Hepatocyte (in vitro differentiated cells): ENCODE measurements at regions not wholly inside any gene's neighbourhood (a gene's known extent, or its start where the extent isn't known, plus 50 kb on each side); places are given as distances from the start of the nearest gene placed in this dataset.

Experiments
- DNase-seq: peaks from one replicate; pipeline ENCODE4 v3.0.0-alpha.2; 2016; ENCODE audit warnings: low spot score
- H2AFZ ChIP-seq: fragments of 200-600 bp; sonication (generic); 2 replicates; pipeline ENCODE4 v1.6.0; 2016; ENCODE audit warnings: antibody characterized with exemption, mild to moderate bottlenecking
- H3K27ac ChIP-seq: fragments of 200-600 bp; sonication (generic); 2 replicates; pipeline ENCODE4 v1.5.1; 2016; ENCODE audit warnings: mild to moderate bottlenecking
- H3K27me3 ChIP-seq: fragments of 200-600 bp; sonication (generic); 2 replicates; pipeline ENCODE4 v1.6.1; 2016
- H3K36me3 ChIP-seq: fragments of 200-600 bp; sonication (generic); replicated peaks from 2 replicates; pipeline ENCODE4 v1.5.1; 2016; ENCODE audit warnings: low read depth; ENCODE audit not compliant: insufficient read depth
- H3K4me1 ChIP-seq: fragments of 200-600 bp; sonication (generic); 2 replicates; pipeline ENCODE4 v1.5.1; 2016; ENCODE audit warnings: mild to moderate bottlenecking, moderate library complexity; ENCODE audit not compliant: insufficient read depth
- H3K4me2 ChIP-seq: fragments of 200-600 bp; sonication (generic); 2 replicates; pipeline ENCODE4 v1.6.0; 2016
- H3K4me3 ChIP-seq: fragments of 200-600 bp; sonication (generic); 2 replicates; pipeline ENCODE4 v1.5.1; 2016; ENCODE audit warnings: mild to moderate bottlenecking
- H3K79me2 ChIP-seq: fragments of 200-600 bp; sonication (generic); 2 replicates; pipeline ENCODE4 v1.6.0; 2017; ENCODE audit warnings: mild to moderate bottlenecking
- H3K9me2 ChIP-seq: fragments of 200-600 bp; sonication (generic); replicated peaks from 2 replicates; pipeline ENCODE4 v1.6.0; 2017; ENCODE audit warnings: mild to moderate bottlenecking; ENCODE audit not compliant: insufficient read depth
- H3K9me3 ChIP-seq: fragments of 200-600 bp; sonication (generic); 2 replicates; pipeline ENCODE4 v1.5.1; 2016; ENCODE audit warnings: low read depth, mild to moderate bottlenecking
- H4K20me1 ChIP-seq: fragments of 200-600 bp; sonication (generic); 2 replicates; pipeline ENCODE4 v1.6.0; 2016; ENCODE audit warnings: mild to moderate bottlenecking; ENCODE audit not compliant: insufficient read depth, poor library complexity, severe bottlenecking
- EZH2 ChIP-seq: fragments of 200-600 bp; sonication (generic); IDR thresholded peaks from 2 replicates; pipeline ENCODE4 v1.6.1; 2016; ENCODE audit warnings: antibody characterized with exemption, mild to moderate bottlenecking, borderline replicate concordance
- EZH2phosphoT487 ChIP-seq: fragments of 200-600 bp; sonication (generic); IDR thresholded peaks from one replicate; pipeline ENCODE4 v1.6.1; 2018; ENCODE audit warnings: antibody characterized with exemption, mild to moderate bottlenecking, low read depth, moderate library complexity; ENCODE audit not compliant: unreplicated experiment, severe bottlenecking
- WGBS: methylation state at CpG from one replicate; pipeline ENCODE4 v1.1.6; 2016; ENCODE audit warnings: low lambda C conversion rate; ENCODE audit errors: missing lambda C conversion rate; 5-methylcytosine and 5-hydroxymethylcytosine counted together
- TF ChIP-seq, protein P1 (sequence below): fragments of 200-600 bp; sonication (generic); IDR thresholded peaks from 2 replicates; pipeline ENCODE4 v1.5.1; 2016; ENCODE audit warnings: antibody characterized with exemption, mild to moderate bottlenecking; ENCODE audit not compliant: poor library complexity

DNA sequence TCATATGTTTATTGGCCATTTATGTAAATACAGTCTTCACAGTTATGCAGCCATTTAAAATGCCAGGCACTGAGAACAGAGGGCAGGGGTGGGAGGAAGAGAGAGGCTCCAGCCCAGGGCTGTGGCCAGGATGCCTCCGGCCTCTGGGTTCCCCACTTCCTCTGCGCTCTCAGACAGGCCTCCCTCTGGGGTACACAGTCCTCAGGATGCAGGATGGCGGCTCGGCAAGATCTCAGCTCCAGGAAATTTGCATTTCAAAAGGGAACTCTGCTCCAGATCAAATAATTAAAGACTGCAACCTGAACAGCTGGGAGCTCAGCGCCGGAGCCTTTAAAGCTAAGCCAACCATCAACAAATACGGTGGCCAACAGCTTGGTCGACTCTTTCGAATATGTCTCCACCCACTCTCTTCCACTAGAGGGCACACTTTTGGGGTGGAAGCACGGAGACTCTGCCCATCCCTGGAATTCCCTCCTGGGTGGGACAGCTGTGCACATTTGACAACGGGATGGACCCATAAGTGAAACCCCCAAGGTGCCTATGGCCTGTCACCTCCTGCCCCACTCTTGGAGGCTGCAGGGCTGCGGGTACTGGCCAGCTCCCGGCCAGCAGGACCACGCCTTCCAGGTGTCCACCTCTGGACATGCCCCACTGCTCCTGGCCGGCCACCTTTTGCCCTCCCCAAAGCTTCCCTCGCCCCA is 1044.7 kb downstream of the BRD1 start:
- H3K79me2 ChIP-seq, result no peaks in the 10 kb centered on the region
- H3K9me3 ChIP-seq, result no peaks in the 10 kb centered on the region
- no peaks in the 10 kb centered on the region for H3K27me3 ChIP-seq
- TF ChIP-seq EZH2, result no peak
- TF ChIP-seq, protein P1, sequence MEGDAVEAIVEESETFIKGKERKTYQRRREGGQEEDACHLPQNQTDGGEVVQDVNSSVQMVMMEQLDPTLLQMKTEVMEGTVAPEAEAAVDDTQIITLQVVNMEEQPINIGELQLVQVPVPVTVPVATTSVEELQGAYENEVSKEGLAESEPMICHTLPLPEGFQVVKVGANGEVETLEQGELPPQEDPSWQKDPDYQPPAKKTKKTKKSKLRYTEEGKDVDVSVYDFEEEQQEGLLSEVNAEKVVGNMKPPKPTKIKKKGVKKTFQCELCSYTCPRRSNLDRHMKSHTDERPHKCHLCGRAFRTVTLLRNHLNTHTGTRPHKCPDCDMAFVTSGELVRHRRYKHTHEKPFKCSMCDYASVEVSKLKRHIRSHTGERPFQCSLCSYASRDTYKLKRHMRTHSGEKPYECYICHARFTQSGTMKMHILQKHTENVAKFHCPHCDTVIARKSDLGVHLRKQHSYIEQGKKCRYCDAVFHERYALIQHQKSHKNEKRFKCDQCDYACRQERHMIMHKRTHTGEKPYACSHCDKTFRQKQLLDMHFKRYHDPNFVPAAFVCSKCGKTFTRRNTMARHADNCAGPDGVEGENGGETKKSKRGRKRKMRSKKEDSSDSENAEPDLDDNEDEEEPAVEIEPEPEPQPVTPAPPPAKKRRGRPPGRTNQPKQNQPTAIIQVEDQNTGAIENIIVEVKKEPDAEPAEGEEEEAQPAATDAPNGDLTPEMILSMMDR, result peak; percentile 23
- TF ChIP-seq EZH2phosphoT487, result no peak
- no peaks in the 10 kb centered on the region for H4K20me1 ChIP-seq
- H3K4me1 ChIP-seq, result peaks cover 5% of the 10 kb centered on the region
- H3K4me3 ChIP-seq, result no peak overlapping the region
- H2AFZ ChIP-seq, result no peak overlapping the region
- DNase-seq, result no peak
- H3K9me2 ChIP-seq, result no peaks in the 10 kb centered on the region
- WGBS, result 51% methylated on average over 16 of the region's 16 CpGs
- no peak overlapping the region for H3K4me2 ChIP-seq
- H3K36me3 ChIP-seq, result no peaks in the 10 kb centered on the region
- peak overlapping the region; percentile 21 for H3K27ac ChIP-seq

DNA sequence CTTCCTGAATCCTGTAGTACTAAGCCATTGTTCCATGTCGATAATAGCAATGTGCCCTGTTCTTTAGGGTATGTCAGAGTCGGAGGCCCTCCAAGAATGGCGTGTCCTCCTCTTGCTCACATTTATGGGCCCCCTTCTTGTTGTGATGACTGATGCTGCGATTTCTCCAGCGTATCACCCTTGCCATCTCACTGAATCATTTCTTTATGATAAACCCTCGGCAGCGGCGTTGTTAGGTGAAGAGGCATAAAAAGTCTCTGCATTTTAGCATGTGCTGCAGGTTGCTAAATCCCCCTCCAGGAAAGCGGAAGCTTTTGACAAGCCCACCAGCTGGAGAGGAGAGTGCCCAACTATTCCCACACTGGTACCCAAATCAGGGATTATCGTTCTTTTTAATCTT is 1045.3 kb downstream of the BRD1 start:
- no peak overlapping the region for H3K4me2 ChIP-seq
- peaks cover 5% of the 10 kb centered on the region for H3K4me1 ChIP-seq
- H2AFZ ChIP-seq, result no peak overlapping the region
- no peak for DNase-seq
- no peak overlapping the region for H3K27ac ChIP-seq
- no peaks in the 10 kb centered on the region for H3K27me3 ChIP-seq
- no peaks in the 10 kb centered on the region for H3K9me2 ChIP-seq
- 92% methylated on average over 10 of the region's 10 CpGs for WGBS
- H3K79me2 ChIP-seq, result no peaks in the 10 kb centered on the region
- H3K36me3 ChIP-seq, result no peaks in the 10 kb centered on the region
- TF ChIP-seq EZH2, result no peak
- H3K4me3 ChIP-seq, result no peak overlapping the region
- H4K20me1 ChIP-seq, result no peaks in the 10 kb centered on the region
- H3K9me3 ChIP-seq, result no peaks in the 10 kb centered on the region

DNA sequence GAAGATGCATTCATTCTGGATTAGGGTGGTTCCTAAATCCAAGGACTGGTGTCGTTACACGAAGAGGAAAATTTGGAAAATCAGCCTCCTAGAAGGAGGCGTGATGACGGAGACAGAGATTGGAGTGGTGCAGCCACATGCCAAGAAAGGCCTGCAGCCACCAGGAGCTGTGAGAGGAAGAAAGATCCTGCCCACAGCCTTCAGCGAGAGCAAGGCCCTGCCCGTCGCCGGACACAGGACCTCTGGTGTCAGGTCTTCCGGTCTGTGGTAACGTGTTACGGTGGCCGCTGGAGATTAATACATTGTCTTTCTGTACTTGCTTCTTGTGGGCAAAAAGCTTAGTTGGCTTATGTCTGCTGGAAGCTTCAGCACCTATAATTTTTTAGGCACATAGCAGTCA is 1045.8 kb downstream of the BRD1 start:
- DNase-seq, result no peak
- Histone ChIP-seq H3K4me2 (no peak overlapping the region), H4K20me1 (no peaks in the 10 kb centered on the region), H3K27ac (no peak overlapping the region), H3K9me2 (no peaks in the 10 kb centered on the region), H3K27me3 (no peaks in the 10 kb centered on the region), H3K36me3 (no peaks in the 10 kb centered on the region), H3K4me3 (no peak overlapping the region), H2AFZ (no peak overlapping the region), H3K79me2 (no peaks in the 10 kb centered on the region), H3K4me1 (peaks cover 5% of the 10 kb centered on the region), H3K9me3 (no peaks in the 10 kb centered on the region)
- 96% methylated on average over 12 of the region's 12 CpGs for WGBS
- TF ChIP-seq EZH2, result no peak
- no peak for TF ChIP-seq EZH2phosphoT487
- TF ChIP-seq, protein P1, result no peak

DNA sequence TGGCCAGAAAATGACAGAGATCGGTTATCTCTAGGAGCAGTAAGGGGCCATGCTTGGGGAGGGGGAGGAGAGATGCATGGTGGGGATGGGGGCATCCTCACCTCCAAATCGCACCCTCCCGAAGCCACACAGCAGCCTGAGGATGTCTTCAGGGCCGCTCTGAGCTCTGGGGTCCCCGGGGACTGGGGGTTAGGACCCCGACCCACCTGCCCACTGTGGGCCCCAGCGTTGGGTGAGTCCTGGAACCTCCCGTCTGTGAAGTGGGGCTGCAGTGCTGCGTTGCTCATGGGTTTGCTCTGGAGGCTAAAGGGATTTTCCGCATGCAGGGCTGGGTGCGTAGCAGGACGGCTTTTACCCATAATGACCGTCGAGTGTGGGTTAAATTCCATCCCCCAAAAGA is 1046.3 kb downstream of the BRD1 start:
- Histone ChIP-seq H4K20me1 (no peaks in the 10 kb centered on the region), H3K27me3 (no peaks in the 10 kb centered on the region), H3K4me3 (no peak overlapping the region), H3K9me2 (no peaks in the 10 kb centered on the region), H3K36me3 (no peaks in the 10 kb centered on the region), H3K27ac (no peak overlapping the region), H3K4me2 (no peak overlapping the region), H3K79me2 (no peaks in the 10 kb centered on the region), H2AFZ (no peak overlapping the region), H3K4me1 (peaks cover 5% of the 10 kb centered on the region), H3K9me3 (no peaks in the 10 kb centered on the region)
- no peak for DNase-seq
- TF ChIP-seq, protein P1, result no peak
- TF ChIP-seq EZH2phosphoT487 (no peak), EZH2 (no peak)
- 95% methylated on average over 13 of the region's 14 CpGs for WGBS
